ENCODE measurements at regions not wholly inside any gene's neighbourhood (a gene's known extent, or its start where the extent isn't known, plus 50 kb on each side); places are given as distances from the start of the nearest gene placed in this dataset.

DNA sequence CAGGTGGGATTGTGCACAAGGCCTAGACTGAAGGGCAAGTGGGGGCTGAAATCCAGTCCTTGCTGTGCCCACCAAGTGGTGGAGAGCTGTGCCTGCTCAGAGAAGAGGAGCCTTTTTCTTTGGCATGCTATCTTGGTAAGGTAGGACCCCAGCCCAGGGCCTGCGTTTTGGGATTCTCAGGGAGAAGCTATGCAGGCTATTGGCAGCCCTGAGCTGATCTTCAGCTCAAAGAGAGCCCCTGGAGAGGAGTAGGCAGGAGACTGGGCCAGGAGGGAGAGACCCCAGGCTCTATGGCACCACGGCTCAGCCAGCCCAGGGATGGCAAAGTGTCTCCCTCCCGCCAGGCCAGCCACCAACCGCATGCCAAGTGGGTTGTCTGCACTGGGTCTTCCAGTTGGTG is 119.2 kb upstream of the PCBD1 start:
- dilution Hi-C loops (cut with HindIII; ENCODE audit: low sequenced_read_pairs, unreplicated experiment) = no loop called here
- Histone ChIP-seq H3K56ac (ENCODE audit: extremely low read depth, insufficient read depth, low read length) (no peak overlapping the region), H3K27me3 (ENCODE audit: control insufficient read depth, insufficient read depth, low read length) (peaks cover 28% of the 10 kb centered on the region), H3K9me3 (ENCODE audit: control insufficient read depth, insufficient read depth, low read length) (no peaks in the 10 kb centered on the region), H2AFZ (replicated peaks; ENCODE audit: low read length, poor library complexity) (peak overlapping the region; percentile 43), H2BK15ac (ENCODE audit: low read depth, low read length) (no peak overlapping the region), H3K79me1 (ENCODE audit: low read depth in 1 of 2, low read length in 2 of 2) (no peaks in the 10 kb centered on the region), H3K9me1 (ENCODE audit: insufficient read depth, low read length) (no peaks in the 10 kb centered on the region), H2BK5ac (ENCODE audit: low read depth, low read length, poor library complexity, severe bottlenecking) (no peak overlapping the region), H2AK9ac (replicated peaks; ENCODE audit: low read depth, low read length, poor library complexity) (no peak overlapping the region), H3K9ac (ENCODE audit: low read depth, low read length) (no peak overlapping the region), H3K4me1 (ENCODE audit: control insufficient read depth, insufficient read depth, low read length) (no peaks in the 10 kb centered on the region), H2BK20ac (ENCODE audit: low read depth, low read length) (no peak overlapping the region), H3K4ac (ENCODE audit: low read depth, low read length) (no peak overlapping the region), H3K36me3 (ENCODE audit: control insufficient read depth, insufficient read depth, low read length) (no peaks in the 10 kb centered on the region), H3K18ac (ENCODE audit: low read depth, low read length) (no peak overlapping the region), H2BK120ac (ENCODE audit: low read depth, low read length) (no peak overlapping the region), H4K5ac (ENCODE audit: low read depth, low read length) (no peak overlapping the region), H4K8ac (ENCODE audit: low read depth in 2 of 2, low read length in 2 of 2) (no peak overlapping the region), H3K4me3 (ENCODE audit: insufficient read depth, low read depth, low read length) (no peak overlapping the region), H3K4me2 (ENCODE audit: low read depth, low read length) (no peak overlapping the region), H3K23ac (ENCODE audit: low read depth, low read length) (no peak overlapping the region), H2AK5ac (ENCODE audit: low read depth, low read length) (no peak overlapping the region), H3K14ac (replicated peaks; ENCODE audit: low read depth, low read length) (no peak overlapping the region), H4K20me1 (ENCODE audit: insufficient read depth, low read length) (no peaks in the 10 kb centered on the region), H3K27ac (ENCODE audit: insufficient read depth, low read length) (no peak overlapping the region), H4K91ac (ENCODE audit: insufficient read depth, low read depth, low read length) (no peak overlapping the region)
- TF ChIP-seq MAFK (IDR thresholded peaks at IDR 0.05; ENCODE audit: low read depth, low read length) = no peak
- TF ChIP-seq MAZ (IDR thresholded peaks at IDR 0.05; ENCODE audit: borderline replicate concordance, low read depth, low read length) = no peak
- no peak for TF ChIP-seq CHD1 (IDR thresholded peaks at IDR 0.05; ENCODE audit: low read depth, low read length)
- no peak for TF ChIP-seq NFE2L2 (IDR thresholded peaks at IDR 0.05; ENCODE audit: low read depth, low read length)
- no peak for TF ChIP-seq RAD21 (IDR thresholded peaks at IDR 0.05; ENCODE audit: low read length)
- TF ChIP-seq, protein P1, sequence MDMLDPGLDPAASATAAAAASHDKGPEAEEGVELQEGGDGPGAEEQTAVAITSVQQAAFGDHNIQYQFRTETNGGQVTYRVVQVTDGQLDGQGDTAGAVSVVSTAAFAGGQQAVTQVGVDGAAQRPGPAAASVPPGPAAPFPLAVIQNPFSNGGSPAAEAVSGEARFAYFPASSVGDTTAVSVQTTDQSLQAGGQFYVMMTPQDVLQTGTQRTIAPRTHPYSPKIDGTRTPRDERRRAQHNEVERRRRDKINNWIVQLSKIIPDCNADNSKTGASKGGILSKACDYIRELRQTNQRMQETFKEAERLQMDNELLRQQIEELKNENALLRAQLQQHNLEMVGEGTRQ (IDR thresholded peaks at IDR 0.05; ENCODE audit: low read depth, low read length) = no peak
- TF ChIP-seq MXI1 (IDR thresholded peaks at IDR 0.05; ENCODE audit: borderline replicate concordance, low read depth, low read length) = no peak
- TF ChIP-seq RFX5 (IDR thresholded peaks at IDR 0.05; ENCODE audit: low read depth, low read length) = no peak
- DNase-seq = no peak
- 20% methylated on average over 1 of the region's 4 CpGs; no CpG with 5 or more reads in 1 of the 2 experiments for WGBS, 2 experiments (ENCODE audit: extremely low coverage in 2 of 2, insufficient read length in 1 of 2)
- no peak for ATAC-seq (ENCODE audit: low read depth)
- in situ Hi-C loops (cut with MboI; ENCODE audit: low sequenced_read_pairs) = no loop called here
- CTCF ChIA-PET = no interaction called here
- POLR2A ChIA-PET (ENCODE audit: unreplicated experiment) = no interaction called here
- intact Hi-C loops (cut with micrococcal nuclease) = no loop called here
- BruUV-seq (replicated peaks) = no TSS peak

Data from IMR-90 (cell line).